HUES48 (cell line): ENCODE measurements at regions not wholly inside any gene's neighbourhood (a gene's known extent, or its start where the extent isn't known, plus 50 kb on each side); places are given as distances from the start of the nearest gene placed in this dataset.

ENCODE experiments used
- H3K27ac ChIP-seq: one replicate; pipeline ENCODE4 v1.7.0; 2013; ENCODE audit warnings: low read depth, low read length, inconsistent platforms
- H3K27me3 ChIP-seq: 2 replicates; pipeline ENCODE4 v1.6.1; 2013; ENCODE audit warnings: mild to moderate bottlenecking, low read length; ENCODE audit not compliant: control insufficient read depth, insufficient read depth
- H3K36me3 ChIP-seq: 2 replicates; pipeline ENCODE4 v1.6.1; 2013; ENCODE audit warnings: low read length; ENCODE audit not compliant: control insufficient read depth, insufficient read depth
- H3K4me1 ChIP-seq: 2 replicates; pipeline ENCODE4 v1.6.1; 2013; ENCODE audit warnings: mild to moderate bottlenecking, low read length; ENCODE audit not compliant: control insufficient read depth, insufficient read depth
- H3K4me3 ChIP-seq: 2 replicates; pipeline ENCODE4 v1.5.1; 2013; ENCODE audit warnings: mild to moderate bottlenecking, low read depth, low read length
- H3K9ac ChIP-seq: 2 replicates; pipeline ENCODE4 v1.6.1; 2013; ENCODE audit warnings: mild to moderate bottlenecking, low read depth, low read length, moderate library complexity
- H3K9me3 ChIP-seq: 2 replicates; pipeline ENCODE4 v1.6.1; 2013; ENCODE audit warnings: low read length; ENCODE audit not compliant: control insufficient read depth, insufficient read depth

GRCh38 chr3:148588291-148588690 is 109.4 kb upstream of the AGTR1 start:
- no peaks in the 10 kb centered on the region for H3K4me1 ChIP-seq
- H3K4me3 ChIP-seq = no peak overlapping the region
- H3K9ac ChIP-seq = no peak overlapping the region
- no peaks in the 10 kb centered on the region for H3K36me3 ChIP-seq
- H3K9me3 ChIP-seq = no peaks in the 10 kb centered on the region
- no peak overlapping the region for H3K27ac ChIP-seq
- H3K27me3 ChIP-seq = no peaks in the 10 kb centered on the region

DNA sequence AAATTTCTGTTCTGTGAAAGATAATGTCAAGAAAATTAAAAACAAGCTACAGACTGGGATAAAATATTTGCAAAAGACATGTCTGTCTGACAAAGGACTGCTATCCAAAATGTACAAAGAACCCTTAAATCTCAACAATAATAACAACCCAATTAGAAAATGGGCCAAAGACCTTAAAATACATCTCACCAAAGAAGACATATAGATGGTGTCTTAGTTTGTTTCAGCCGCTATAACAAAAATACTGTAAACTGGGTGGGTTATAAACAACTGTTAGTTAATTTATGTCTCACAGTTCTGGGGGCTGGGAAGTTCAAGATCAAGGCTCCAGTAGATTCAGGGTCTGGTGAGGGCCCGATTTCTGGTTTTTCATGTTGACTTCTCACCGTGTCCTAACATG is 106.2 kb upstream of the AGTR1 start:
- Histone ChIP-seq H3K4me3 (no peak overlapping the region), H3K27ac (no peak overlapping the region), H3K27me3 (no peaks in the 10 kb centered on the region), H3K9ac (no peak overlapping the region), H3K9me3 (no peaks in the 10 kb centered on the region), H3K4me1 (no peaks in the 10 kb centered on the region), H3K36me3 (no peaks in the 10 kb centered on the region)

- Histone ChIP-seq H3K27ac (no peak overlapping the region), H3K36me3 (no peaks in the 10 kb centered on the region), H3K4me1 (no peaks in the 10 kb centered on the region), H3K9me3 (no peaks in the 10 kb centered on the region), H3K4me3 (no peak overlapping the region), H3K9ac (no peak overlapping the region), H3K27me3 (no peaks in the 10 kb centered on the region)
Measured at GRCh38 chr3:148598619-148599018, 99.1 kb upstream of the AGTR1 start.

GRCh38 chr3:148599481-148599880 is 98.2 kb upstream of the AGTR1 start:
- H3K4me1 ChIP-seq = no peaks in the 10 kb centered on the region
- no peak overlapping the region for H3K9ac ChIP-seq
- H3K4me3 ChIP-seq = no peak overlapping the region
- H3K27me3 ChIP-seq = no peaks in the 10 kb centered on the region
- H3K27ac ChIP-seq = peak overlapping the region; percentile 59
- no peaks in the 10 kb centered on the region for H3K9me3 ChIP-seq
- H3K36me3 ChIP-seq = no peaks in the 10 kb centered on the region

GRCh38 chr3:148600440-148600839 is 97.3 kb upstream of the AGTR1 start:
- H3K36me3 ChIP-seq = no peaks in the 10 kb centered on the region
- no peak overlapping the region for H3K9ac ChIP-seq
- H3K27me3 ChIP-seq = no peaks in the 10 kb centered on the region
- H3K27ac ChIP-seq = peak overlapping the region; percentile 59
- H3K9me3 ChIP-seq = no peaks in the 10 kb centered on the region
- no peak overlapping the region for H3K4me3 ChIP-seq
- no peaks in the 10 kb centered on the region for H3K4me1 ChIP-seq

GRCh38 chr3:148600902-148601765 is 96.6 kb upstream of the AGTR1 start:
- no peak overlapping the region for H3K4me3 ChIP-seq
- no peaks in the 10 kb centered on the region for H3K4me1 ChIP-seq
- no peaks in the 10 kb centered on the region for H3K9me3 ChIP-seq
- H3K9ac ChIP-seq = no peak overlapping the region
- H3K27ac ChIP-seq = peak overlapping the region; percentile 82
- no peaks in the 10 kb centered on the region for H3K27me3 ChIP-seq
- H3K36me3 ChIP-seq = no peaks in the 10 kb centered on the region

- H3K27me3 ChIP-seq = no peaks in the 10 kb centered on the region
- H3K36me3 ChIP-seq = no peaks in the 10 kb centered on the region
- H3K27ac ChIP-seq = peak overlapping the region; percentile 82
- H3K9ac ChIP-seq = no peak overlapping the region
- no peak overlapping the region for H3K4me3 ChIP-seq
- H3K9me3 ChIP-seq = no peaks in the 10 kb centered on the region
- H3K4me1 ChIP-seq = no peaks in the 10 kb centered on the region
Measured at GRCh38 chr3:148601766-148602685, 95.7 kb upstream of the AGTR1 start.

GRCh38 chr3:148604270-148605085 is 93.2 kb upstream of the AGTR1 start:
- H3K9me3 ChIP-seq = no peaks in the 10 kb centered on the region
- no peaks in the 10 kb centered on the region for H3K36me3 ChIP-seq
- H3K27ac ChIP-seq = no peak overlapping the region
- no peaks in the 10 kb centered on the region for H3K4me1 ChIP-seq
- no peaks in the 10 kb centered on the region for H3K27me3 ChIP-seq
- H3K9ac ChIP-seq = no peak overlapping the region
- no peak overlapping the region for H3K4me3 ChIP-seq

DNA sequence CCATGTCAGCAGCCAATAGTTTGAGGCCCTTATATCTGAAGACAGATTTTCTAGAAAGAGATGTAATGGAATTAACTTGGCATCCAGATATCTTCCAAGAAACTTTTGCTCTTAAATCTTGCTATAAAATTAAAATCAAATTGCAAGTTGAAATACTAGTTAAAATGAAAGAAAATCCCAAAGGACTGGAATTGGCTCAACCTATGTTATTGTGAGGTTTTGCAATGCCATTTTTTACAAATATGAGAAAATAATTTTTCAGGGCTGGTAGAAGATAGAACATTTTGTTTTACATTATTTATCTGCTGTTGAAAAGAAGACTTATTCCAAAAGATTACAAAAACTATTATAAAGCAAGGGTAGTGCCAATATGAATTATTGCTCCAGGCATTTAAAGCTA is 92.2 kb upstream of the AGTR1 start:
- H3K27ac ChIP-seq = no peak overlapping the region
- no peaks in the 10 kb centered on the region for H3K4me1 ChIP-seq
- no peaks in the 10 kb centered on the region for H3K9me3 ChIP-seq
- no peak overlapping the region for H3K9ac ChIP-seq
- H3K4me3 ChIP-seq = no peak overlapping the region
- no peaks in the 10 kb centered on the region for H3K36me3 ChIP-seq
- no peaks in the 10 kb centered on the region for H3K27me3 ChIP-seq

DNA sequence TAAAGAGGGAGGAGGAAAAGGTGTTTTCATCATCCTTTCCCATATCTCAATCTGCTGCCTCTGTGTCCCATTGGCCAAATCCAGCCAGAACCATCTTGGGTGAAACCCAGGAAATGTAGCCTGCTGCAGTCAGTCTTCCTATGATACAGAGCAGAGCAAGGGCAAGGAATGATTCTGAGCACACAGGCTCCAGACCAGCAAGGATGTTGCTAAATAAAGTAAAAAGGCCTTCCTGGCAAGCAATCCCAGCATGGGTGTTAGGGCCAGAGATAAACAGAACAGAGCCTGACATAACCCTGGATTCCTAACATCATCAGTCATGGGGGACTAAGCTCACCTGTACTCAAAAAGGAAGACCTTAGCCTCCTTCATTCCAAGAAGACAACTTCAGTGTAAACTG is 90.7 kb upstream of the AGTR1 start:
- Histone ChIP-seq H3K27me3 (no peaks in the 10 kb centered on the region), H3K9me3 (no peaks in the 10 kb centered on the region), H3K9ac (no peak overlapping the region), H3K27ac (no peak overlapping the region), H3K36me3 (no peaks in the 10 kb centered on the region), H3K4me3 (no peak overlapping the region), H3K4me1 (no peaks in the 10 kb centered on the region)
